HG03354 (cell line): ENCODE measurements at regions not wholly inside any gene's neighbourhood (a gene's known extent, or its start where the extent isn't known, plus 50 kb on each side); places are given as distances from the start of the nearest gene placed in this dataset.
"Not testable (repeated sequence)": the region's sequence is repeated elsewhere in the genome, so short reads cannot be mapped to it uniquely, and the experiment has no call there.

Experiments
- ATAC-seq: cut with Tn5 transposase; IDR thresholded peaks from one replicate; pipeline ENCODE4 v1.9.1; 2021; ENCODE audit warnings: mild to moderate bottlenecking; ENCODE audit not compliant: unreplicated experiment, poor library complexity, severe bottlenecking

DNA sequence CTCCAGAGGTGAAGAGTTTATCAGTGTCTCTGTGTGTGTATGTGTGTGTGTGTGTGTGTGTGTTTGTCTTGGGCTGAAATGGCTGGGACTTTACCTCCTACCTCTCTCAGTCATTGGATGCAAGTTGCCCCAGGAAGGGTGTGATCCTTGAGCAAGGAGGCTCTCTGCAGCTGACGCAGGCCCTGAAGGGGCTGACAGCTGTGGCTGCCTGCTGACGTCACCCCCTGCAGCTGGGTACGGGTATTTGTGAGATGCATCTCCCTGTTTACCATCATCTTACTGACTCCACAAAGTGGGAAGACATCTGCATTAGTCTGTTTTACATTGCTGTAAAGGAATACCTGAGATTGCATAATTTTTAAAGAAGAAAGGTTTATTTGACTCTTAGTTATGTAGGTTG is 631.5 kb upstream of the RBFOX1 start:
- no peak for ATAC-seq

GRCh38 chr16:6698548-6698947 is 634.1 kb upstream of the RBFOX1 start:
- no peak for ATAC-seq

DNA sequence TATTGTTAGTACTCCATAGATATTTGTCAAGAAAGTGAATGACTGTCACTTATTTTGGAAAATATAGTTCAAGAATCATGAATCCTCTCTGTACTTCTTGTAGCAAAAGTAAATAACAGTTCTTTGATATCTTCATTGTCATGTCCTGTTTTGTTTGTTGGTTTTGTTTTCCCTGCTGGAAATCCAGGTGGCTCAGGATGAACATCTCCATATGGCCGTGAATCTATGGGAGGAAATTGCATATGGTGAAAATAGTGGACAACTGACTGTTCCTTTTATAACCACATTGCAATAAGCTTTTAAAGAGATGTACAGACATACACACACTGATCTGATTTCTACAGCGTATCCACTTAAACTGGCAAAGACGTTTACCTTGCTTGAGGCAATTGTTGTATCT is 637.0 kb upstream of the RBFOX1 start:
- ATAC-seq: no peak

- no peak for ATAC-seq
These were observed 638.0 kb upstream of the RBFOX1 start for GRCh38 chr16:6694636-6695035.

- not testable (repeated sequence) for ATAC-seq
These were observed 639.2 kb upstream of the RBFOX1 start for GRCh38 chr16:6693418-6693817.

DNA sequence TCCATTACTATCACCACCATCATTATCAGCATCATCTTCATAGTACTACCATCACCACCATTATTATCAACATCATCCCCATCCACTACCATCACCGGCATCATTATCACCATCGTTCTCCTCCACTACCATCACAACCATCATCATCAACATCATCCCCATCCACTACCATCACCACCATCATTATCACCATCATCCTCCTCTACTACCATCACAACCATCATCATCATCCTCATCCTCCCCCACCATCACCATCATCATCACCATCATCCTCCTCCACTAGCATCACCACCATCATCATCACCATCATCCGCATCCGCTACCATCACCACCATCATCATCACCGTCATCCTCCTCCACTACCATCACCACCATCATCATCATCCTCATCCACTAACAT is 639.8 kb upstream of the RBFOX1 start:
- no peak for ATAC-seq

GRCh38 chr16:6690741-6691140 is 641.9 kb upstream of the RBFOX1 start:
- no peak for ATAC-seq

DNA sequence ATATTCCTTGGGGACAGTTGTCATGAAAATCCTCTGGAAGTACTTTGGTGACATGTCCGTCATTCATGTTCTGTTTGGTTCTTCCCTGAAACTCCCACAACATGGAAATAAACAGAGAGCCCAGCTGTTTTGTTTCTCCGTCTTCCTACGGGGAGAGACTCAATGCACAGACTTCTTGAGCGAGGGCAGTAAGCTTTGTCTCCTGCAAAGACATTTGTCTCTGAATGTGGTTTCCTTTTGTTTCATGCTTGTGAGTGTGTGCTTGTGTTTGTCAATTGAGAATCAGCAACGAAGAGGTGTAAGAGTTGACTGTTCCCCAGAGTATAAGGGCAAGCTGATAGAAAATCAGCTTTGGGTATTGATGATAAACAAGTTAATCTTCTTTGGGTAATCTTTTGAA is 643.0 kb upstream of the RBFOX1 start:
- no peak for ATAC-seq

DNA sequence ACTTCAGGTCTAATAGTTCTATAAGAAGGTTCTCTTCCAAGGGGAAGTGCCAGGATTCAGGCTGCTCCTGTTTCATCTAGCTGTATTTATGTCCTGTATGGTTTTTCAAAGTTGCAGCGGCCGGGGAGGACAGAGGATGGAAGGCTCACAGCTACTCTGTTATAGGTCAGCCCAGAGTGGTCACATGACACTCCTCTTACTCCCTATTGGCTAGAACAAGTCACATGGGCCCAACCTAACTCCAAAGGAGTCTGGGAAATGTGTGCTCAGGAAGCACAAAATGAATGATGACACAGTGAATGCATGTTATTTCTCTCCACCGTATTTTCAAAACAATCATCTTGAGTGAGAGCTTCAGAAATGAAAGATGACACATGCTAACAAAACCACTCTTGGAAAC is 645.1 kb upstream of the RBFOX1 start:
- no peak for ATAC-seq

DNA sequence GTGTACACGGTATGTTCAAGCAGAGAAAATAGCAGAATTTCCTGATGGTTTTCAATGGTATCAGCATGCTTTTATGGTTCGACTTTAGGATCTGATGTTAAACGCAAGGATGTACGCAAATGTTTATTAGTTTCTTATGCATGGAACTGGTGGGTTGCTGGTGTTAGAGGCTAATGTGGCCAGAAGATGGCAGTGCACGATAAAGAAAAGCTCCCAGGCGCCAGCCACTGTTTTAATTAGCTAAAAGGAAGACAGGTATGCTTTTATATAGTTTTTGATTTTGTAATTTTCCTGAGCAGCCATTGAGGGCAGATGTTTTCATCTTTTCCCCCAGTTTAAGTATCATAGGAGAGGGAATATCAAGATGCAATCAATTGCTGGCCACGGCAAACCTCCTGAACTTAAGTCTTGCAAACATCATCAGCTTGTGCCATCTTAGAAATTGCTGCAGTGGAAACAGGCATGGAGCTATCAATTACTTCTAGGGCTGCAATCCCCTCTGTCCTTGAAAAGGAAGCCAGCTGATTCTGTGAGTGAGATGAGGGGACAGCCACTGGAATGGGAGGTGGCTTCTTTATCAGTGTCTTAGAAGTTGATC is 648.5 kb upstream of the RBFOX1 start:
- no peak for ATAC-seq

DNA sequence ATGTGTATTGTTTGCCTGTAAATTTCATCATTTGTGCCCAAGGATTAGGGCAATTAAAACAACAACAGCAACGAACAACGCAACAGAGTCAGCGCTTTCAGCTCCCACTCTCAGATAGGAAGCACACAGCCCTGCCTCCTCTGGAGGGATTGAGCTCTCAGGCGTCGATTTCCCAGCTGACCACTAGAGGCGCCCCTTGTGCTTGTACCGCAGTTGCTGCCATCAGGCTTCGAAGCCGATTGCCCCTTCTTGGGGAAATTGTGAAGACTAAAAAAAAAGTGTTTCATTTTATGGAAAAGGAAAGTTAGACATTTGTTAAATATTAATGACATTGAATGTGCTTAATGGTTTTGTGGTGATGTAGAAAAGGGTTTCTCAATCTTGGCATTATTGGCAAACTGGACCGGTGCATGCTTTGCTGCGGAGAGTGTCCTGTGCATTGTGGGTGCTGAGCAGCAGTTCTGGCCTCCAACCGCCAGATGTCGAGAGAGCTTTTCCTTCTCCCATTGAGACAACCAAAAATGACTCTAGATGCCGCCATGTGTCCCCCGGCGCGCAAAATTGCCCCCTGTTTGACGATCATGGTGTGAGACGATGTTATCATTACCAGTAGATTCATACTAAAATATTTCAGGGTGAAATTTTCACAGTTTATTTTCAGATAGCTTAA is 650.4 kb upstream of the RBFOX1 start:
- peak; percentile 68 for ATAC-seq

- no peak for ATAC-seq
These were observed 654.1 kb upstream of the RBFOX1 start for GRCh38 chr16:6678586-6678985.

- no peak for ATAC-seq
These were observed 658.6 kb upstream of the RBFOX1 start for GRCh38 chr16:6674071-6674470.

GRCh38 chr16:6672507-6672906 is 660.1 kb upstream of the RBFOX1 start:
- ATAC-seq: no peak

DNA sequence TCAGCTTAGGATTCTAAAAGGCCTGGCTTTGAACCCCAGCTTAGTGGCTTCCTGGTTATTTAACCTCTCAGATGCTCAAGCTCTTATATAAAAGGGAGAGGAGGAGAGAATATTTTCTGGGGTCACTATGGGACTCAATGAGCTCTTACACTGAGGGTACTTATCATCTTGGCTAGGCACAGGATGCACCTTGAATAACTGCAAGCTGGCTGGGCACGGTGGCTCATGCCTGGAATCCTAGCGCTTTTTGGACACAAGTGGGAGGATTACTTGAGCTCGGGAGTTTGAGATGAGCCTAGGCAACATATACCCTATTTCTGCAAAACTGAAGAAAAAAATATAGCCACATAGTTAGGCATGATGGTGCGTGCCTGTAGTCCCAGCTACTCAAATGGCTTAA is 665.3 kb upstream of the RBFOX1 start:
- no peak for ATAC-seq

GRCh38 chr16:6665126-6665525 is 667.5 kb upstream of the RBFOX1 start:
- ATAC-seq: no peak

- no peak for ATAC-seq
These were observed 669.0 kb upstream of the RBFOX1 start for GRCh38 chr16:6663668-6664067.

DNA sequence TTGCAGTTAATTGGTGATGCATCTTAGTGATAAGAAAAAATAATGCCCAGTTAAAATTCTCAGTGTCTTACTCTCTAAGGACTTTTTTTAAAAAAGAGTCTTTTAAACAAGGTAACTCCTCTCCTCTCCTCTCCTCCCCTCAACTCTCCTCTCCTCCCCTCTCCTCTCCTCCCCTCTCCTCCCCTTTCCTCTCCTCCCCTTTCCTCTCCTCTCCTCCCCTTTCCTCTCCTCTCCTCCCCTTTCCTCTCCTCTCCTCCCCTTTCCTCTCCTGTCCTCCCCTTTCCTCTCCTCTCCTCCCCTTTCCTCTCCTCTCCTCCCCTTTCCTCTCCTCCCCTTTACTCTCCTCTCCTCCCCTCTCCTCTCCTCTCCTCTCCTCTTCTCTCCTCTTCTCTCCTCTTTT is 675.9 kb upstream of the RBFOX1 start:
- no peak for ATAC-seq

DNA sequence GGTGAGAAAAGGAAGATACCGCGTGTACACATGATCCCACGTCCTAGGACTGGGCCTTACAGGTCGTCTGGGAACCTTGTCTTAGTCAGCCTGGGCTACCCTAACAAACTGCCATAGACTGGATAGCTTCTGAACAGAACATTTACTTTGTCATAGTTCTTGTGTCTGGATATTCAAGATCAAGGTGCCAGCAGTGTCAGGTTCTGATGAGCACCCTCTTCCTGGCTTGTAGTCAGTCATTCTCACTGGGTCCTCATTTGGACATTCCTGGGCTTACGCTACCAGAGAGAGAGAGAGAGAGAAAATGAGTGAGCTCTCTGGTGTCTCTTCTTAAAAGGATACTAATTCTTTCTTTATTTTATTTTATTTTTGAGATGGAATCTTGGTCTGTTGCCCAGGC is 685.8 kb upstream of the RBFOX1 start:
- no peak for ATAC-seq

GRCh38 chr16:6645768-6646568 is 686.7 kb upstream of the RBFOX1 start:
- ATAC-seq: no peak

DNA sequence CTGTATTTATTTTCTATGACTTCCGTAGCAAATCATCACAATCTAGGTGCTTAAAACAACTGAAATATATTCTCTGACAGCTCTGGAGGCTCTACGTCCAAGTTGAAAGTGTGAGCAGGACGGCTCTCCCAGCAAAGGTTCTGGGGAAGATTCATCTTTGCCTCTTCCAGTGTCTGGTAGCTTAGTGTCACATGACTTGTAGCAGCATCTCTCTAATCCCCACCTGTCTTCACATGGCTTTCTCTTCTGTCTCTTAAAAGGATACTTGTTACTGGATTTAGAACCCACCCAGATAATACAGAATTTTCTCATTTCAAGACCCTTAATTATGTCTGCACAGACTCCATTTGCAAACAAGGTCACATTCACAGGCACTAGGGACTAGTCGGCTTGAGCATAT is 687.7 kb upstream of the RBFOX1 start:
- no peak for ATAC-seq
